HG03097 (cell line): ENCODE measurements at regions not wholly inside any gene's neighbourhood (a gene's known extent, or its start where the extent isn't known, plus 50 kb on each side); places are given as distances from the start of the nearest gene placed in this dataset.

ENCODE experiments used
- ATAC-seq: cut with Tn5 transposase; IDR thresholded peaks from one replicate; pipeline ENCODE4 v1.9.1; 2021; ENCODE audit not compliant: unreplicated experiment, low FRiP score

DNA sequence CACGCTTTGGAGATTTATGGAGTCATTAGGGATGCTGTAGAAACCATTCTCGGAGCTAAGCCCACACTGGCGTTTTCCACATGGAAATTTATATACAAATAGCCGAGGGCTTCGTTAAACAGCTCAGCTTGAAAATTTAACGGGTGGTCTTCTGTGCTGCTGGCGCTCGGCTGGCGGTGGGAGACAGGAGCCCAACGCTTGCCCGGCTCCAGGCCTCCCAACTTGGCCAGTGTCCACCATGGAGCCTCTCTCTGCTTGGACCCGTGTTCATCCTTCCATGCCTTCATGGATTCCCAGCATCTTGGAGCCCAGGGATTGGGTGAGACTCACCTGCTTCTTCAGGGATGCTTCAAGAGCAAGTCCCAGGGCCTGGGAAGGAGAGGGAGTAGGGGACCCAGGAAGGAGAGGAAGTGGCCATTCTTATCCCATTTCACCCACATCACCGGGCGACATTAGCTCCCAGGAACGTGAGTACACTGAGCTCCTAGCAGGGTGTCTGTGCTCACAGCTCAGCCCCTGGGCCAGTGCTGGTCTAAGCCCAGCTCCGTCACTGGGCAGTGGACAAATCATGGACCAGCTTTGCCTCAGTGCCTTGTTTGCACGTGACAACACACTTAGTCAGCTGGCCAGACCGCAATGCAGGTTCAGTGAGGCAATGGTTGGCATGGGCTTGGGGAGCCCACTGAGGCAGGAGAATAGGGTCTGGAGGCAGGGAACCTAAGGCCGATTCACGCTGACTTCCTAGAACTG, 944.3 kb downstream of the BRD1 start:
- no peak for ATAC-seq

DNA sequence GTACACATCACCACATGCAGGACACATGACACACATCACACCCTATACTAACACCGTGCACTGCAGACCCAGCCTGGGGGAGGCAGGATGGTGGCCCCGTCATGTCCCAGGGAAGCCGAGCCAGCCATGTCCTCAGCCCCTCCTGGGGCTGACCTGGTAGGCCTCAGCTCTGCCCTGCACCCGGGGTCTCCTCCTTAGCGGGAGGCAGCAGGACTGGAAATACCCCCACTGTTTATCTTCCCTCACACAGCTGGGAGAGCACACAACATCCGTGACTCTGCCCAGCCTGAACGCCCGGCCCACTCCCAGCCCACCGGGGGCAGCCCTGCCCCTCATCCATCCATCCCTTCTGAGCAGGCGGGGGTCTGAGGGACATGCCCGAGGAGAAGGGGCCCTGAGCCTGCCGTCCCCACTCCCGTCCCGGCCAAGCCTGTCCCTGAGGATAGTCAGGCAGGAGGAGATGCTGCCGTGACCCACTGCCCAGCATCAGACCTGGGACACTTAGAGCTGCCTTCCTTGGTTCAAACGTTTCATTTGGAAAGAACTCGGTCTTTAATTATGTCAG, 945.0 kb downstream of the BRD1 start:
- no peak for ATAC-seq

DNA sequence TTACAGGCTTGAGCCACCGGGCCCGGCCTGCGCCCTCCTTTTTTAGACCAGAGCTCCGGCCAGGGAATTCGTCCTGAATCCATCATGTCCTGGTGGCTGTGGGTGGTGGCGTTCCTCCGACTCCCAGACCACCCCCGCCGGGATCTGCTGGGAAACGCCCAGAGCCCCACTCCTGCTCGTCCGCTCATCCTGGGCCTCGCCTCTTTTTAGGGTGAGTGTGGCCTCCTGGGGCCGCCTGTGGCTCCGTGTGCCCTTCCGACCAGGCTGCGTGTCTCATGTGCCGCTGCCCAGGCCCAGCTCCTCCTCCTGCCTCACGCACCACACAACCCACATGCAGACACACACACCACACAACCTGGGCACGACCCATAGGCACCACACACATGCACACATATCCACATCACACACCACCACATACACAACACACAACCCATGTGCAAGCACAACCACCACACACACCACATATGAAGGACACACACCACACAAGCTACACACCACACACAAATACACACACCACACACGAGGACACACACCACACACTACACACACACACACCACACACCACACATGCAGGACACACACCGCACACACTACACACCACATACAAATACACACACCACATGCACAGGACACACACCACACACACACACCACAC, 946.2 kb downstream of the BRD1 start:
- ATAC-seq: no peak

GRCh38 chr22:48880749-48881148, 946.9 kb downstream of the BRD1 start:
- ATAC-seq: no peak

- ATAC-seq: no peak
These were observed 950.7 kb downstream of the BRD1 start for GRCh38 chr22:48876951-48877350.

DNA sequence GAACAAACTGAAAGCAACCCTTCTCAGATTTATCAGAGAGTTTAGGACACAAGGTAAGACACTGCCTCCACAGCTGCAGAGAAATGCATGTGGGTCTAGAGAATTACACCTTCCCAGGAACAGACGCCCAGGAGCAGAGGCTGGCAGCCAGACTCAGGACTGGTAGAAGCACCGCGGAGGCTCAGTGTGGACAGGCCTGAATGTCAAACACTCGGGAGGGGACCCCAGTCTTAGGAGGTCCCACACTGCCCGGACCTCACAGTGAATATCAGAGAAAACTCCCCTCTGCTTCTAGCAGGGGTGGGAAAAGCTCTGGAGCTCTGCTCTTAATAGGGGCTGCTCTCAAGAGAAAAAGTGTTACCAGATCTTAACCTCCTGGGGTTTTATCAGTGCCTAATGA, 952.7 kb downstream of the BRD1 start:
- no peak for ATAC-seq

- no peak for ATAC-seq
These were observed 954.5 kb downstream of the BRD1 start for GRCh38 chr22:48873191-48873520.

- ATAC-seq: no peak
These were observed 955.1 kb downstream of the BRD1 start for GRCh38 chr22:48872271-48873190.

- no peak for ATAC-seq
These were observed 956.4 kb downstream of the BRD1 start for GRCh38 chr22:48871176-48871840.

GRCh38 chr22:48870436-48870835, 957.2 kb downstream of the BRD1 start:
- no peak for ATAC-seq

DNA sequence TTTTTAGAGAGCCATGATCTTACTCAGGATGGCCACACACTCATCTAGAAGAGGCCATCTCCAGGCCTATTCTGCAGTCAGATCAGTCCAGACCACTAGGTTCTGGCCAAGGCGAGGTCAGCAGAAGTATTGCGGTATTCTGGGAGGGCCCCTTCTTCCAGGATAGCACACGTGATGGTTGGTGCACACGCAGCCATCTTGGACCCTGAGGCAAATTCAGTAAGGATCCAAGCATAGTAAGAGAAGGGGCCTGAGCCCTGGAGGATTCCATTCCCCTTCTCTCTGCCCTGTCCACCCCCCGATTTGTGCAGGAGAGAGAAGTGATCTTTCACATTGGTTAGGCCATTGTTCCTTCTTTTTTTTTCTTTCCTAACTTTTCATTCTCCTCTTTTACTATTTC, 957.9 kb downstream of the BRD1 start:
- ATAC-seq: no peak

GRCh38 chr22:48869161-48869560, 958.5 kb downstream of the BRD1 start:
- no peak for ATAC-seq

DNA sequence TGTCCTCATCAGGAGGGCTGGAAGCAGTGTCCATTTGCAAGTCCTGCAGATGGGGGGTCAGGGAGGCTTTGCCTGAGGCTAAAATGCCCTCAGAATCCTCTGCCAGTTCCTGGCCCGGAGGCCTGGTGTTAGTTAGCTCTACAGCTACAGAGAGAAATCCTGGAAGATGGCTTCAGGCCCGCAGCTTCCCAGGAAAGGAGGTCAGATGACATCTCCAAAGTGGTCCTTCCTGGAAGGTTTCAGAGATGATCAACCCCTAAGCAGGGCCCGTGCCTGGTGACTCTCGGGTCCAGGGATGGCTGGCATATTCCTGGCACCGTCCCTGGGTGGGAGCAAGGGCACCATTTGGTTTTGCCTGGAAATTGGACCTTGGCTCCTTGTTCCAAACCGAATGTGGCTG, 959.1 kb downstream of the BRD1 start:
- ATAC-seq: no peak

DNA sequence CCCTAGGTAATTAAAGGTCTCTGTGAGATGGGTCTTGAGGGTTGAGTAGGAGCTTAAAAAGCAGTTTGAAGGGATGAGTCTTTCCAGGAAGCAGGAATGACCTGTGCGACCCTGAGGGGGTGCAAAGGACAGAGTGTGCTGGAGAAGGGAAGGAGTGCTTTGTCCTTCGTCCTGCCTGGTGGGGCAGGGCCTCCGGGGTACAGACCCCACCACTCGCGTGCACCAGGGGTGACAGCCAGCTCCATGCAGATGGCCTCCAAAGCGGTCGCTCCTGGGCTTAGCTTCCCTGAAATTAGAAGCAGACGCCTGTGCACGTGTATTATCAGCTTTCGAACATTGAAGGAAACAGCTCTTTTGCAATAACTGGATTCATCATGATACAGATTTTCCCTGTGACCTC, 959.8 kb downstream of the BRD1 start:
- ATAC-seq: no peak

- no peak for ATAC-seq
These were observed 960.6 kb downstream of the BRD1 start for GRCh38 chr22:48866906-48867681.

DNA sequence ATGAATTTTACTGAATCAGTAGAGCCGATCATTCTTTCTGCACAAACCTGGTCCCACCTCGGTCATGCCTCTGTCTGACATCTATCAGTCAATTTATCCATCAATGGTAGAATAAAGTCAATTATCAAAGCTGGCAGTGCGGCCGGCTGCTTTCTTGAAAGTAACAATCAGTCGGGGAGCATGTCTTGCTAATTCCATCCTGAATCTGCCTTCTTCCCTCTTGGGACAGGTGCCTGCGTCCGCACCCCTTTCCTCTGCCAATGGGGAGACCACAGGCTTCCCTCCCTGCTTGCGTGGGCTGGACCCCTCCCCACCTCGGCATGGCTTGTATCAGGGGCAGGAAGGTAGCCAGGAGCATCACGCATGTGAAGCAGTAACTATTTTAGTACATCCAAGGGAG, 962.9 kb downstream of the BRD1 start:
- ATAC-seq: no peak

GRCh38 chr22:48863965-48864528, 963.6 kb downstream of the BRD1 start:
- no peak for ATAC-seq

DNA sequence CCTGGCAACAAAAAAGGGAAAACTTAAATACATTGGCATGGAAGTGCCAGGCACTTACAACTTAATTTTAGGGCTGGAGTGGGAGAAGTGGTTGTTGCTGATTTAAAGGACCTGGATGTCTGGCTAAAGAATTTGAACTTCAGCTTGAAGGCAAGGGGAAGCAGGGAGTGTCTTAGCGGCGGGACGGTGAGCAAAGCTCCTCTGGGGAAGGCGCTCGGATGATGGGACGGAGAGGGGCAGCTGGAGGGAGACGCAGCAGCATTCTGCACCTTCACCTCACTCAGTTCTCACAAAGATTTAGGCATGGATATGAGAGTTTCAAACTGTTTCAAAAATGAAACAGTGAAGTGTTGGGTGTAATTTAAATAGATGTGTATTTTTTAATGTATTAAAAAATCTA, 967.1 kb downstream of the BRD1 start:
- ATAC-seq: no peak

GRCh38 chr22:48858856-48859255, 968.8 kb downstream of the BRD1 start:
- ATAC-seq: no peak

DNA sequence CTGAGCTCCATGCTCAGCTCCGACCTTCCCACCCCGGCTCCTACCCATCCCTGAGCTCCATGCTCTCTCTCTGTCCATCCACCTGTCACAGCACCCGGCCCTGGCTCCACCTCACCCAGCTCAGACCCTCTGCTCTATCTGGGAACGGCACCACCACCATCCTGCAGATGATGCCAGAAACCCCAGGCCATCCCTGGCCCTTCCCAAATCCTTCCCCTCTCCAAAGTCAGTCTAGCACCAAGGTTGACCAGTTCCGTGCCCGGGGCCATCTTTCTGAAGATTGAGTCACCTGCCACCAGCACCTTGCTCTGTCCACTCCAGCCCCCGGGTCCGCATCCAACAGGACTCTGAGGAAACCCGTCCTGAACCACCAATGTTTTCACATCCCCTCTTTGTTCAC, 969.6 kb downstream of the BRD1 start:
- ATAC-seq: no peak
